Activated naive CD4-positive, alpha-beta T cell treated with anti-CD3 and anti-CD28 coated beads for 36 hours (primary cell): ENCODE measurements at regions not wholly inside any gene's neighbourhood (a gene's known extent, or its start where the extent isn't known, plus 50 kb on each side); places are given as distances from the start of the nearest gene placed in this dataset.

ENCODE experiments used
- CTCF ChIA-PET: fragments of 350-600 bp; sonication (Branson Sonifier 250); formaldehyde crosslinking; loops from one replicate; lab custom pipeline; 2021; ENCODE audit warnings: antibody characterized with exemption; lab: Charles Lee
- DNase-seq: peaks from one replicate; pipeline ENCODE4 v3.0.0-alpha.2; 2020
- H3K27ac Mint-ChIP-seq: one replicate; pipeline ENCODE4 v1.8.0; 2021; ENCODE audit warnings: mild to moderate bottlenecking, mixed read lengths
- H3K27me3 Mint-ChIP-seq: one replicate; pipeline ENCODE4 v1.8.0; 2021; ENCODE audit warnings: low read depth, mixed read lengths
- H3K36me3 Mint-ChIP-seq: one replicate; pipeline ENCODE4 v1.8.0; 2021; ENCODE audit warnings: low read depth, mixed read lengths
- H3K4me1 Mint-ChIP-seq: one replicate; pipeline ENCODE4 v1.8.0; 2021; ENCODE audit warnings: low read depth, mixed read lengths
- H3K4me3 Mint-ChIP-seq: one replicate; pipeline ENCODE4 v1.8.0; 2021; ENCODE audit warnings: mild to moderate bottlenecking, moderate library complexity, mixed read lengths
- H3K9me3 Mint-ChIP-seq: one replicate; pipeline ENCODE4 v1.8.0; 2021; ENCODE audit warnings: mixed read lengths
- intact Hi-C: fragments of 100-400 bp; cut with micrococcal nuclease; formaldehyde crosslinking; loops from one replicate; pipeline ENCODE4 v1.15.1; 2023

DNA sequence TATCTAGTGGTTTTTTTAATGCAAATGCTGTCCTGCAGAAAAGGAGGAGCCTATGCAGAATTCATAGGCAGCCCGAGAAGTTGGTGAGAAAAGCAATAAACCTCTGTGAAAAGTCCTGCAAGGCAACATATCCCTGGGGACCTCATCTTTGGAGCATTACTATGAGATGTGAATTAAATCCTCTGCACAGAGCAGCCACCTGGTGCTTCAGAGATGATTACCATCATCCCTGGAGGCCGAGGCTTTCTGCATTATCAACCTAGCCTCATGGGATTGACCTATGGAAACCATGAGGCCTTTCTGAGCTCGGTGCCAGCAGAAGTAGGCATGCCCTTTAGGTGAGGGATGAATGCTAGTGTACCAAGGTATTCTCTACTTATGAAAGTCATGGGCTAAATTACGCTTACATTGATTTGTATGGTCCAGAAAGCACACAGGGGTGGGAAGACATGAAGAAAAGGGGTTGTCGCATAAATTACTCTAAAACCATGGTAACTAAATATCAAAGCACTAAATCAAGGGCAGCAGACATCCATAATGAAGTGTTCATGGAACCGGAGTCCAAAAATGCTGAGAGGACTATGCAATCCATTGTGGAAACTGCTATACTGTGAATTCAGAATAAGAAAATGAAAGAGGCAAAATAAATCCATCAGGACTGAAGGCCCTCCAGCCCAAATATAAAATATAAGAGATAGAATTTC is 623.5 kb upstream of the DDX18 start:
- H3K27me3 Mint-ChIP-seq, result no peaks in the 10 kb centered on the region
- intact Hi-C loops, result no loop called here
- H3K27ac Mint-ChIP-seq, result no peak overlapping the region

GRCh38 chr2:117195381-117195780 is 619.1 kb upstream of the DDX18 start:
- Mint-ChIP-seq H3K36me3 (no peaks in the 10 kb centered on the region), H3K4me3 (no peak overlapping the region), H3K4me1 (no peaks in the 10 kb centered on the region), H3K27me3 (no peaks in the 10 kb centered on the region), H3K27ac (no peak overlapping the region), H3K9me3 (peaks cover 5% of the 10 kb centered on the region)
- no peak for DNase-seq
- intact Hi-C loops, result no loop called here
- CTCF ChIA-PET, result no interaction called here

More for the DNA sequence above, 623.5 kb upstream of the DDX18 start:
- Mint-ChIP-seq H3K4me3 (no peak overlapping the region), H3K4me1 (no peaks in the 10 kb centered on the region), H3K36me3 (no peaks in the 10 kb centered on the region), H3K9me3 (peaks cover 3% of the 10 kb centered on the region)
- no peak for DNase-seq
- CTCF ChIA-PET, result no interaction called here

DNA sequence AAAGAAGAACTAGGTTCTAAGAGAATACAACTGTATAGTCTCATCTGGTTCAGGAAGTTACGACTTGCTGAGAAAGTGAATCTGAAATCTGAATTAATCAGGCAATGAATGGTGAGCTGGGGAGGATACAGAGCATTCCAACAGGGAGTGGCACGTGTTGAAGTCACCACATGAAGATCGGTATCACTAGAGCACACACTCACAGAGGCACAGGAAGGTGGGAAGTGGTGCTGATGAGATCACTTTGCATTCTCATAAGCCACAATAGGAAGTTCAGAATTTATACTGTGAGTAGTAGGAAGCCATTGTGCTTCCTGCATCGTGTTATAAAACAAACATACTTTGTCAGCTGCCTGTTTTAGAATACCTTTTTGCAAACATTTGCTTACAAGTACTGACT is 615.0 kb upstream of the DDX18 start:
- peaks cover 15% of the 10 kb centered on the region for H3K9me3 Mint-ChIP-seq
- H3K36me3 Mint-ChIP-seq, result no peaks in the 10 kb centered on the region
- no peaks in the 10 kb centered on the region for H3K4me1 Mint-ChIP-seq
- CTCF ChIA-PET, result no interaction called here
- no peaks in the 10 kb centered on the region for H3K27me3 Mint-ChIP-seq
- intact Hi-C loops, result no loop called here
- H3K4me3 Mint-ChIP-seq, result no peak overlapping the region
- H3K27ac Mint-ChIP-seq, result no peak overlapping the region
- no peak for DNase-seq

DNA sequence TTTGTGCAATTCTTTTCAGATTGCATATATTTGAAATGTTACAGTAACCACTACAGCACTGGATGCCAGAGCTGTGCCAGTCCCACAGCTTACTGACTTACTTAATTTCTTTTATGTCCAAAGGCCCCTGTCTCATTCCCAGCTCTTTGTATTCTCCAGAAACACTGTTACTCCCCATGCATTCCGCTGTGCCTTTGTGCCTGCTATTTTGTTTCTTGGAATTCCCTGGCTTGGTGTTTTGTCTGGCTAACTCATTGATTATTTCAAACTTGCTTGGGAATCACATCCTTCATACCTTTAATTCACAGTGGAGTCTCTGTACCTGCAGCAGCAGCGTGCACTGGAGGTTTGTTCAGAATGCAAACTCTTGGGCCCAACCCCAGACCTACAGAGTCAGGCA is 601.9 kb upstream of the DDX18 start:
- Mint-ChIP-seq H3K4me3 (no peak overlapping the region), H3K27me3 (no peaks in the 10 kb centered on the region), H3K9me3 (peaks cover 13% of the 10 kb centered on the region), H3K27ac (no peak overlapping the region), H3K36me3 (no peaks in the 10 kb centered on the region), H3K4me1 (no peaks in the 10 kb centered on the region)
- intact Hi-C loops, result no loop called here
- no peak for DNase-seq
- CTCF ChIA-PET, result no interaction called here

GRCh38 chr2:117217145-117217544 is 597.3 kb upstream of the DDX18 start:
- DNase-seq, result no peak
- Mint-ChIP-seq H3K9me3 (peaks cover 12% of the 10 kb centered on the region), H3K4me3 (no peak overlapping the region), H3K27me3 (no peaks in the 10 kb centered on the region), H3K4me1 (no peaks in the 10 kb centered on the region), H3K27ac (no peak overlapping the region), H3K36me3 (no peaks in the 10 kb centered on the region)
- intact Hi-C loops, result no loop called here
- CTCF ChIA-PET, result no interaction called here

- Mint-ChIP-seq H3K27me3 (no peaks in the 10 kb centered on the region), H3K36me3 (no peaks in the 10 kb centered on the region), H3K9me3 (peaks cover 12% of the 10 kb centered on the region)
Measured at GRCh38 chr2:117222809-117223208, 591.7 kb upstream of the DDX18 start.

GRCh38 chr2:117232305-117232704 is 582.2 kb upstream of the DDX18 start:
- H3K36me3 Mint-ChIP-seq, result no peaks in the 10 kb centered on the region
- no peak for DNase-seq
- no peak overlapping the region for H3K4me3 Mint-ChIP-seq
- intact Hi-C loops, result no loop called here
- H3K27me3 Mint-ChIP-seq, result no peaks in the 10 kb centered on the region
- CTCF ChIA-PET, result no interaction called here
- no peak overlapping the region for H3K27ac Mint-ChIP-seq
- peaks cover 23% of the 10 kb centered on the region for H3K9me3 Mint-ChIP-seq
- no peaks in the 10 kb centered on the region for H3K4me1 Mint-ChIP-seq

More at GRCh38 chr2:117222809-117223208, 591.7 kb upstream of the DDX18 start:
- CTCF ChIA-PET, result no interaction called here
- Mint-ChIP-seq H3K4me1 (no peaks in the 10 kb centered on the region), H3K4me3 (no peak overlapping the region), H3K27ac (no peak overlapping the region)
- DNase-seq, result no peak
- intact Hi-C loops, result no loop called here

DNA sequence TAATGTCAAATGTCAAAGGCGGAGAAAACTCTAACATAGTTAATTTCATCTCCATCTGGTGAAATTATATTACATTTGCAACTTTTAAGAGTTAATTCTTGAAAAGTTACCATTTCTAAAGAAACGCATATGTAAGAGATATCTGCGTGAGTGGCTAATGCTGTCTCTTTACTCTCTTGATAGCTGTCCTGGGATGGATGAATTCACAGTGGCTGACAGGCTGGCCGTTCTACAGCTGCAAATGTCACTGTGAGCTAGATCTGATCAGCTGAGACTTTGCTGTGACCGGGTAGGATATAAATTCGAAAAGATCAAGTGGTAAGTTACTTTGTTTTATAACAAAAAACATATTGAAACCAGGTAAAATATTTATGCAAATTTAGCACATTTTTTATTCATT is 557.1 kb upstream of the DDX18 start:
- Mint-ChIP-seq H3K4me3 (no peak overlapping the region), H3K27me3 (no peaks in the 10 kb centered on the region), H3K36me3 (no peaks in the 10 kb centered on the region), H3K9me3 (peaks cover 10% of the 10 kb centered on the region), H3K4me1 (no peaks in the 10 kb centered on the region), H3K27ac (no peak overlapping the region)
- CTCF ChIA-PET, result no interaction called here
- no peak for DNase-seq
- intact Hi-C loops, result no loop called here

- peaks cover 8% of the 10 kb centered on the region for H3K9me3 Mint-ChIP-seq
- H3K27ac Mint-ChIP-seq, result no peak overlapping the region
- no peak for DNase-seq
- no peaks in the 10 kb centered on the region for H3K36me3 Mint-ChIP-seq
- intact Hi-C loops, result no loop called here
- H3K27me3 Mint-ChIP-seq, result no peaks in the 10 kb centered on the region
- CTCF ChIA-PET, result no interaction called here
- no peaks in the 10 kb centered on the region for H3K4me1 Mint-ChIP-seq
- no peak overlapping the region for H3K4me3 Mint-ChIP-seq
Measured at GRCh38 chr2:117269574-117269973, 544.9 kb upstream of the DDX18 start.

DNA sequence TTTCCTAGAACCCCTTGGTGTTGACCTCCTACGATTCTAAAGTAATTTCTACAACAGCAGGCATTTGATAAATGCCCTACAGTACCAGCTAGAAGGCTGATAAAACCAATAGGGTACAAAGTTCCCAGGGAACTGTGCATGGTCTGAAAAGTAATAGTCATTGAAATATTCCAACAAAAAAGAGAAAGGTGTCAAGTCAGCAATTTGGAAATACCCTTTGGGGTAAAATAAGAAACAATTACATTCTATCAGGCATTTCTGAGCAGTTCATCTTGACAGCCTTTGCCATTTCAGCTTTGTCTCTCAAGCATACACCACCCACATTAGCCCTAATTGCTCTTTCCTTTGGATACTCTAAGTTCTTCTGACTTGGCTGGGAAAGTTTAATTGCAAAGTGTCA is 542.9 kb upstream of the DDX18 start:
- no peaks in the 10 kb centered on the region for H3K4me1 Mint-ChIP-seq
- no peak overlapping the region for H3K27ac Mint-ChIP-seq
- no peaks in the 10 kb centered on the region for H3K36me3 Mint-ChIP-seq
- H3K27me3 Mint-ChIP-seq, result no peaks in the 10 kb centered on the region
- intact Hi-C loops, result no loop called here
- H3K9me3 Mint-ChIP-seq, result peaks cover 2% of the 10 kb centered on the region
- CTCF ChIA-PET, result no interaction called here
- DNase-seq, result no peak
- no peak overlapping the region for H3K4me3 Mint-ChIP-seq

DNA sequence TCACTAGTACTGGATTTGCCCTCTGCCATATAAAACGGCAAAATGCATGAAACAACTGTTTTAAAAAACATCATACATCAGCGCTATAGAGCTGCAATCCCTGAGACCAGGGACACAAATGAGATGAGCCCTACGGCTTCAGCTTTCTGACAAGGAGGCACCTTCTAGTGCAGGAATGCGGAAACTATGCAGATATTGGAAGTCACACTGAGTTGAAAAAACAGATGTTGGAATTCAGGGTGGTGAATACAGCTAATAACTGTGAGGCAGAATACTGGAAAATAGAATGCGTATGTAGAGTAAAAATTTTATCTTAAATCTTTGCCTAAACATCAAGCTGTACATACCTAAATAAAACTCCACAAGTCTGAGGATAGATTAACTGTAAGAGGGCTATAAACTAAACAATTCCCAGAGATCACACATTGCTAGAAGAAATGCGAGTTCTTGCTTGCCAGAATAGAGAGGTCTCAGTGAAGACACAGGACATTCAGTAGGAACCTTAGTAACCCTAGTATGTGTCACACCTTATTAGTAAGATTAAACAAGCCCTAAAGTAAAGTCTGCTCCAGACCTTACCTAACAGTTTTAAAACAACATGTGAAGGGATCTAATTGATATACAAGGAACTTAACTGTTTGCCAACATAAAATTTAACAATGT is 541.4 kb upstream of the DDX18 start:
- intact Hi-C loops, result no loop called here
- no peak overlapping the region for H3K27ac Mint-ChIP-seq
- H3K36me3 Mint-ChIP-seq, result no peaks in the 10 kb centered on the region
- no peak for DNase-seq
- H3K27me3 Mint-ChIP-seq, result no peaks in the 10 kb centered on the region
- no peaks in the 10 kb centered on the region for H3K4me1 Mint-ChIP-seq
- peaks cover 5% of the 10 kb centered on the region for H3K9me3 Mint-ChIP-seq
- no peak overlapping the region for H3K4me3 Mint-ChIP-seq
- CTCF ChIA-PET, result no interaction called here

DNA sequence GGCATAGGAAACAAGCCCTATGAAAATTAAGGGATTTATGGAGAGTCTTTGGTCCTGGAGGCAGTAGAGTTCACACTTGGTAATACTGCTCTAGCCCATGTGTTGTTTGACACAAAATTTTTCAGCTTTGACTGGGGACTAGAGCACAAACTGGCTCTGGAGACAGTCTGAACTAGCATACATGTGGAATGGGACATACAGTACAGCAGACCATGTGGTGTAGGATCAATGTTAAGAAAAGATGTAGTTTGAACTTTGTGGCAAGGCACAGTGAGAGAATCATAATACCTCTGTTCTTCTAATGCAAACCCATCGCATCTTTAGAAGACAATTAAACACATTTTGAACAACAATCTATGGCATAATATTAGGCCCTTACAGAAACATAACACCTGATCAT is 521.5 kb upstream of the DDX18 start:
- H3K36me3 Mint-ChIP-seq, result no peaks in the 10 kb centered on the region
- DNase-seq, result no peak
- H3K9me3 Mint-ChIP-seq, result peaks cover 10% of the 10 kb centered on the region
- intact Hi-C loops, result no loop called here
- H3K4me3 Mint-ChIP-seq, result no peak overlapping the region
- H3K27me3 Mint-ChIP-seq, result no peaks in the 10 kb centered on the region
- H3K4me1 Mint-ChIP-seq, result no peaks in the 10 kb centered on the region
- CTCF ChIA-PET, result no interaction called here
- no peak overlapping the region for H3K27ac Mint-ChIP-seq

DNA sequence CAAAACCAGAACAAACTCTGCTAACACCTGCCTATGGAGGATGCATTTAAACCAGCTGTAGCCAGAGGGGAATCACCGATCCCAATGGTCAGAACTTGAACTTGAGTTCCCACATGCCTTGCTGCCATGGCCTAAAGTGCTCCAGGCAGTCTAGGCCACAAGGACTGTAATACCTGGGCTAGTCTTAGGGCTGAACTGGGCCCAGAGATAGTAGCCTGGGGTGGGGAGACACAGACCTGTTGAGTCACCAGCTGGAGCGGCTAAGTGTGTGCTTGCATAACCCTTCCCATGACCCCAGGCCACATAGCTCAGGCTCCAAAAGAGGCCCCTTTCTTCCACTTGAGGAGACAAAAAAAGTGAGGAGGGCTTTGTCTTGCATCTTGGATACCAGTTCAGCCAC is 515.0 kb upstream of the DDX18 start:
- Mint-ChIP-seq H3K4me1 (no peaks in the 10 kb centered on the region), H3K27me3 (no peaks in the 10 kb centered on the region), H3K36me3 (no peaks in the 10 kb centered on the region), H3K4me3 (no peak overlapping the region), H3K9me3 (peaks cover 6% of the 10 kb centered on the region), H3K27ac (no peak overlapping the region)
- CTCF ChIA-PET, result no interaction called here
- no peak for DNase-seq
- intact Hi-C loops, result no loop called here
